ENCODE measurements at regions not wholly inside any gene's neighbourhood (a gene's known extent, or its start where the extent isn't known, plus 50 kb on each side); places are given as distances from the start of the nearest gene placed in this dataset.

GRCh38 chr7:156236181-156236889 is 404.2 kb upstream of the RNF32 start:
- TF ChIP-seq, protein P1, sequence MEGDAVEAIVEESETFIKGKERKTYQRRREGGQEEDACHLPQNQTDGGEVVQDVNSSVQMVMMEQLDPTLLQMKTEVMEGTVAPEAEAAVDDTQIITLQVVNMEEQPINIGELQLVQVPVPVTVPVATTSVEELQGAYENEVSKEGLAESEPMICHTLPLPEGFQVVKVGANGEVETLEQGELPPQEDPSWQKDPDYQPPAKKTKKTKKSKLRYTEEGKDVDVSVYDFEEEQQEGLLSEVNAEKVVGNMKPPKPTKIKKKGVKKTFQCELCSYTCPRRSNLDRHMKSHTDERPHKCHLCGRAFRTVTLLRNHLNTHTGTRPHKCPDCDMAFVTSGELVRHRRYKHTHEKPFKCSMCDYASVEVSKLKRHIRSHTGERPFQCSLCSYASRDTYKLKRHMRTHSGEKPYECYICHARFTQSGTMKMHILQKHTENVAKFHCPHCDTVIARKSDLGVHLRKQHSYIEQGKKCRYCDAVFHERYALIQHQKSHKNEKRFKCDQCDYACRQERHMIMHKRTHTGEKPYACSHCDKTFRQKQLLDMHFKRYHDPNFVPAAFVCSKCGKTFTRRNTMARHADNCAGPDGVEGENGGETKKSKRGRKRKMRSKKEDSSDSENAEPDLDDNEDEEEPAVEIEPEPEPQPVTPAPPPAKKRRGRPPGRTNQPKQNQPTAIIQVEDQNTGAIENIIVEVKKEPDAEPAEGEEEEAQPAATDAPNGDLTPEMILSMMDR (IDR thresholded peaks at IDR 0.05; ENCODE audit: insufficient read depth, low read length, poor library complexity, severe bottlenecking), result no peak
- TF ChIP-seq EZH2phosphoT487 (conservative IDR thresholded peaks at IDR 0.05; ENCODE audit: low read length), result no peak
